G401.6 (cell line): ENCODE measurements at regions not wholly inside any gene's neighbourhood (a gene's known extent, or its start where the extent isn't known, plus 50 kb on each side); places are given as distances from the start of the nearest gene placed in this dataset.

Experiments used
- FAIRE-seq: peaks from 2 replicates; lab custom pipeline; 2012; peaks lifted over from hg19 to GRCh38; lab: Jason Lieb, UNC

DNA sequence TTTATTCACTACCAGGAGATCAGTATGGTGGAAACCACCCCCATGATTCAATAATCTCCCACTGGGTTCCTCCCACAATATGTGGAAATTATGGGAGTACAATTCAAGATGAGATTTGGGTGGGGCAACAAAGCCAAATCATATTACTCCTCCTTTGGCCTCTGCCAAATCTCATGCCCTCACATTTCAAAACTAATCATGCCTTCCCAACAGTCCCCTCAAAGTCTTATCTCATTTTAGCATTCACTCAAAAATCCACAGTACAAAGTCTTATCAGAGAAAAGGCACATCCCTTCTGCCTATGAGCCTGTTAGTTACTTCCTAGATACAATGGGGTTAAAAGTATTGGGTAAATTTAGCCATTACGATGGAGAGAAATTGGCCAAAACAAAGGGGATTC lies 989.5 kb upstream of the CNTNAP5 start:
- FAIRE-seq, result no peak

DNA sequence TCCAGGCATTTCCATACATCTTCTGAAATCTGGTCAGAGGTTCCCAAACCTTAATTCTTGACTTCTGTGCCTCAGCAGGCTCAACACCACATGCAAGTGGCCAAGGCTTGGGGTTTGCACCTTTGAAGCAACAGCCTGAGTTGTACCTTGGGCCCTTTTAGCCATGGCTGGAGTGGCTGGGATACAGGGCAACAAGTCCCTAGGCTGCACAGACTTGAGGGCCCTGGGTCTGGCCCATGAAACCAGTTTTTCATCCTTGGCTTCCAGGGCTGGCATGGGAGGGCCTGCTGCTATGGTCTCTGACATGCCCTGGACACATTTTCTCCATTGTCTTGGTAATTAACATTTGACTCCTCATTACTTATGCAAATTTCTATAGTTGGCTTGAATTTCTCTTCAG lies 988.8 kb upstream of the CNTNAP5 start:
- no peak for FAIRE-seq

DNA sequence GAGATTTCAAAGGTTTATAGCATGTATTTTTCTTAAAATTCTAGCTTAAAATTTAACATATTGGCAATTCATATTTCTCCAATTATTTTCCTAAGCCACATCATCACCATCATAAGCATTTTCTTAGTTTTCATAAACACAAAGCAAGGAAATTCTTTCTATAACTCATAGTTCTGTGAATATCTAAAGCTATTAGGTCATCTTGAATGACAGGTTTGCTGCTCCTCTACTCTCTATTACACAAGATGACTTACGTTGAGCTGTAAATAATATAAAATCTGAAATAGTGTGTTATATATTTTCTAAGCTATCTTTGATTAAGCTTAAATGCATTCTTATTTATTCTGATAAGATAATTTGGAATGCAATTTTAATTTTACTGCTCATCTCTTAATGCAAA lies 984.6 kb upstream of the CNTNAP5 start:
- FAIRE-seq, result no peak

DNA sequence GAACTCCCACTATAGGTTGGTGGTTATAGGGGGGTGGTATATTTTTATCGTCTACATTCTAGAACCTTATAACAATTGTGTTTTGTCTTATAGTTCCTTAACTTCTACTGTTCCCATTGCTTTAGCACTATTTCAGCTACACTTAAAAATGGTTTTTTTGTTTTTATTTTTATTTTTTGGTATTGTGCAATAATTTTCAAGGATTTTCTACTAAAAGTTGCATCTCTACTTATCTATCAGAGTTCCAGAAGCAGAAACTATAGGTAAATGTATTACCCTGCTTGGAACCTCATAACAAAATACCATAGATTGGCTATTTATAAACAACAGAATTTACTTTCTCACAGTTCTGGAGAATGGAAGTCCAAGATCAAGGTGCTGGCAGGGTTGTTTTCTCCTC lies 981.6 kb upstream of the CNTNAP5 start:
- no peak for FAIRE-seq

DNA sequence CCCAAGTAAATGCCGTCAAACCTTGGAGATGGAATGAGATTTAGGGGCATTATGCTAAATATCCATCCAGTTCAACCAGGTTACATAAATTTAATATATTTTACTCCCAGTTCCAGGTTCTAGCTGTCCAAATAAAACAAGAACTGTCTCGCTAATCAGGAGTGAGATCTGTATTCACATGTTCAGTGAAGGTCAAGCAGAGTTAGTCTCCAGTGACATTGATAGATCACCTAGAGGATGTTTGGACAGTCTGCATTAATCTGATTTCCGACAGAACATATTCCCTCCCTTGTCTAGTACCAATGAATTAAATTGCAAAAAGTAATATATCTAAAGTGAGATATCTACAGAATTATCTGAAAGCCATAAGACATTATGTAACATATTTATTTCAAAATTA lies 979.4 kb upstream of the CNTNAP5 start:
- FAIRE-seq, result no peak

DNA sequence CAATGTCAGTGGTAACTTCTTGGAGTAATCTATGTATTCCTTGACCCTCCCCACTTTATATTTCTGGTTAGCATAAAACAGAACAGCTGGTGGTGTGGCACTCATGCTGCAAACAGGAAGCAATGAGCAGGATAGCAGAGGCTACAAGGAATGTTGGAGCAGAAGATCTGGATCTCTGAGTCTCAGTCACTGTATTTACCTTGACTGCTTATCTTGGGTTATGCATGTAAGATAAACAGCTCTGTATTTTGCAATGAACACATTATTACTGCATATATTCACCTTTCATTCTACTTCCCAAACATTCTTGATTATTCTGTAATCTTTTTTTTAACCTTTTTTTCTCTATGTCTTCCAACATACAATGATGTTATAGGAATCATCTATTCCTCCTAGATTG lies 977.9 kb upstream of the CNTNAP5 start:
- FAIRE-seq, result no peak

DNA sequence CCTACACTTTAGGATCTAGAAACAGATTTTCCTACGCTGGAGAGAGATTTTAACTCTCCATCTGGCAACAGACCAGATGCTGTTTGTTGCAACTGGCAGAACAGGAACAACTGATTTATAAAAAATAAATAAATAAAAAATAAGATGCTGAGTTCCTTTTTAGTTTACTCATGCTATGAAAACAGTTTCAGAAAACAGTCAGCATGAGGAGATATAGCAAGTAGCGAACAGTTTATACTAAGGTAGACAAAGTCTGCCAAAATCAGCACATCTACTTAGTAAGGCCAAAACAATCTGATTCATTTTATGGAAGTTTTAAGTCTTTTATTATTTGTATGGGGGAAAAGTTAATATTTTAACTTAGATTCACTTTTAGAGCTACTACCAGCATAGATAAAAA lies 974.0 kb upstream of the CNTNAP5 start:
- FAIRE-seq, result no peak

DNA sequence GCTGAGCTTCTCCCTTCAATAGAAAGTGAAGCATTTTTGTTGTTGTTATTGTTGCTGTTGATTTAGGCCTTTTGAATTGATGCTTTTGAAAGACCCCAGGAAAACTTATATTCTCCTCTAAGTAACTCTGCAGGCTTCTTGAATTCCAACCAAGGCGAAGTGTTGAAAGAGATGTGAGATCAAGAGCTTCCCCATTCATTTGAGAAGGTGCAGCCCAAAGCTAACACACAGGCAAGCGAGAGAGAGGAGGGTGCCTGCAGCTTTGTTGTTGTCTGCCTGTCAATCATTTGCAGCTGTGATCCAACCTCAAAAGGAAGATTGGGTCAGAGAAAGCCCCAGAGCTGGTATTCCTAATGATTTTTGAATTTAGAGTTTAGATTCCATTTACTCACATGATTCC lies 963.6 kb upstream of the CNTNAP5 start:
- no peak for FAIRE-seq

DNA sequence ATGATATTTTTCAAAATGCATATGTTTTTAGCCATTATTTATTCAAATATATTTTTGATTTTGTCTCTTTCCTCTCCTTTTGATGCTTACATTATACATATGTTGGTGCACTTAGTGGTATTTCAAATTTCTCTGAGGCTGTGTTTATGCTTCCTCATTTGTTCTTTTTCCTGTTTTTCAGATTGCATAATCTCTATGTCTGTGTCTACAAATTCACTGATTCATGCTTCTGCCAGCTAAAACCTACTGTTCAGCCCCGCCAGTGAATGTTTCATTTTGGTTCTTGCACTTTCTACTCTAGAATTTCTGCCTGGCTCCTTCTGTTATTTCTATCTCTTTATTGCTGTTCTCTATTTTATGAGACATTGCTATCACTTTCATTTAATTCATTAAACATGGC lies 951.7 kb upstream of the CNTNAP5 start:
- no peak for FAIRE-seq

DNA sequence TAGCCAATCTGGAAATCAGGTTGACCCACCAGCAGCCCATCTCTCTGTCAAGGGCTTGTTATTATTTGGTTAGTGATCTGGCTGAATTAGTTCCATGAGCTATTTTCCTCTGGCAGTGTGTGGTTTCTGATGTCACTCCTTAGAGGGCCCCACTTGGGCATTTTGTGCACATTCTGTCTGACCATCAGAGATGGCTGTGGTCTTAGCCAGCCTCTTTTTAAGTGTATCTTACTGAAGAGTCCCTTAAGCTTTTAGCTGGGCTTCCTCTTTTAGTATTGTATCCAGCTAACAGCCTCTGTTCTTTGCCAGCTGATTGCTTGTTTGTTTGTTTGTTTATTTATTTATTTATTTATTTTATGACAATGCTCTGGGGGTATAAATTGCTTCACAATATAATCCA lies 951.1 kb upstream of the CNTNAP5 start:
- FAIRE-seq, result no peak

DNA sequence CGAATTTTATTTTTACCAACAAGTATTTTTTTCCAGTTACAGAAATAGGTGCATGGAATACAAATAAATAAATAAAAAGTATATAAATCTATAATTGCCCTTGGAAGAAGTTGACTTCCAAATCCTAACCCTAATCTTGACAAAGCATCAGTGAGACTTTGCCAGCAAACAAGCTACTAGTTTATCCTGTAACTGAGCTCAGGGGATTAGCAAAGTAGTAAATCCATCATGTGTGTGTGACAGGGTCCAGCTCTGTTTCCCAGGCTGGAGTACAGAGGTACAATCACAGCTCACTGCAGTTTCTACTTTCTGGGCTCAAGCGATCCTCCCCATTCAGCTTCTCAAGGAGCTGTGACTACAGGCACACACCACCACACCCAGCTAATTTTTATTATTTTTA lies 948.0 kb upstream of the CNTNAP5 start:
- no peak for FAIRE-seq

DNA sequence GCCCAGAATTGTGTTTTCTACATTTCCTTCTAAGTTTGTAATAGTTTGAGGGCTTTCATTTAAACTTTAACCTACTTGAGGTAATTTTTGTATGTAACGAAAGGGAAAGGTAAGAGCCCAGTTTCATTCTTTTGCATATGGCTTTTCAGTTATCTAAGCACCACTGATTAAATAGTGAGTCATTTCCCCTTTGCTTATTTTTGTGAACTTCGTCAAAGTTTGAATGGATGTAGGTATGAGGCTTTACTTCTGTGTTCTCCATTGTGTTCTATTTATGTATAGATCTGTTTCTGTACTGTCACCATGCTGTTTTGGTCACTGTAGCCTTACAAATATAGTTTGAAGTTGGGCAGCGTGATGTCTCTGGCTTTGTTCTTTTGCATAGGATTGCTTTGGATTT lies 944.8 kb upstream of the CNTNAP5 start:
- FAIRE-seq, result no peak

DNA sequence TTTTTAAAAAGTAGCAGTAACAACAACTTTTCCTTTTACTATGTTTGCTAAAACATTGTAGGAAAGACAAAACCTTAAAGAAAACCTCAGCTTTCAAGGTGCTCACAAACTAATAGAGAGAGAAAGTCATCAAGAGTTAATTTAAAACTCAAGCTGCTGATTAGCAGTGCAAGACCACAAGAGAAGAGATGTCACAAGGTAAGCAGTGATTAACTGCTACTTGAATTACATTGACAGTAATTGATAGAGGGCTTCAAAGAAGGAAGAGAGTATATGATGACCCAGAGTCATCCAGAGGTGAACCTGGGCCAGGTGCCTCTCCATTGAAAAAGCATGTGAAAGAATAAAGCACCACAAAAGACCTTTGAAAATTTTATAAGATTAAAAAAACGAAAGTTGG lies 939.6 kb upstream of the CNTNAP5 start:
- FAIRE-seq, result no peak

DNA sequence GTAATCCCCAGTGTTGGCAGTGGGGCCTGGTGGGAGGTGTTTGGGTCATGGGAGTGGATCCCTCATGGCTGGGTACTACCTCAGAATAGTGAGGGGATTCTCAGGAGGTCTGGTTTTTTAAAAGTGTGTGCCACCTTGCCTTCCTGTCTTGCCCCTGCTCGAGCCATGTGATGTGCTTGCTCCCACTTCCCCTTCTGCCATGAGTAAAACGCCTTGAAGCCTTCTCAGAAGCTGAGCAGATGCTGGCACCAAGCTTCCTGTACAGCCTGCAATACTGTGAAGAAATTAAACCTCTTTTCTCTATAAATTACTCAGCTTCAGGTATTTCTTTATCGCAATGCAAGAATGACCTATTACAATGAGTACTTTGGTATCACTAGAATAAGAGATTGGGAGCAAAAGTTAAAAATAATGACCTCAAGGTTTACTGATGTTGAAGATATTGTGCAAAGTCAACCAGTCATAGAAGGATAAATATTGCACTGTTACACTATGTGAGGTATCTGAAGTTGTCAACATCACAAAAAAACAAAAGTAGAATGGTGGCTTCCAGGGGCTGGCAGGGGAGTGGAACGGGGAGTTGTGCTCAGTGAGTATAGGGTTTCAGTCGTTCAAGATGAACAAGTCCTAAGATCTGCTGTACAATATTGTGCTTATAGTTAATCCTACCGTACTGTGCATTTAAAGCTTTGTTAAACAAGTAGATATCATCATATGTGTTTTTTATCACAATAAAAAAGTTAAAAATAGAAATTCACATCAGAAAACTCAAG lies 938.3 kb upstream of the CNTNAP5 start:
- FAIRE-seq, result no peak

DNA sequence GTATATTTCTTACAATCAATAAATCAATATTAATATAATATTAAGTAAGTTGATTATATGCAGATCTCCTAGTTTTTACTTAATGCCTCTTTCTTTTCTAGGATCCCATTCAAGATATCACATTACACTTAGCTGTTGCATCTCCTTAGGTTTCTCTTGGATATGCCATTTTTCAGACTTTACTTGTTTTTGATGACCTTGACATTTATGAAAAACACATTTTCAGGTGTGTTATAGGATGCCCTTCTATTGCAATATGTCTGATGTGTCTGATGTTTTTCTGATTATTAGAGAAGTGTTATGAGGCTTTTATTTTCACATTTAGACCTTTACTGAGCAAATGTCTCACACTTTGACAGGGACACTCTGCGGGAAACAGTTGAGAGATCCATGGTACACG lies 933.6 kb upstream of the CNTNAP5 start:
- no peak for FAIRE-seq

DNA sequence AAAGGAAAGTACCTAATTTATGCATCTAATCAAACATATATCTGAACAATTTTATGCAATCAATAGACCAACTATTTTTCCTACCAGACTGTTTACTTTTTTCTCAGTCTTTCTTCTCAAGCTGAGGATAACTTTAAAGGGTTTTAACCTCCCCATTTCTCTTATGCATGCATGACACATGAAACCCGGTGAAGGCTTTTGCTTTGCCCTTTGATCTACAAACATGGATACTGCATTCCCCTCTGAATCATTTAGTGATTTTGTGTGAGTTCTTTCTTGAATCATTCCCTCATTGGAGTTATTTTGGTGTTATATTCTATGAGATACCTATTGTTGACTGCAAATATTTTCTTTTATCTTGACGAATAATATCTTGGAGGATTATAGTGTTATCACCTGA lies 931.9 kb upstream of the CNTNAP5 start:
- no peak for FAIRE-seq

DNA sequence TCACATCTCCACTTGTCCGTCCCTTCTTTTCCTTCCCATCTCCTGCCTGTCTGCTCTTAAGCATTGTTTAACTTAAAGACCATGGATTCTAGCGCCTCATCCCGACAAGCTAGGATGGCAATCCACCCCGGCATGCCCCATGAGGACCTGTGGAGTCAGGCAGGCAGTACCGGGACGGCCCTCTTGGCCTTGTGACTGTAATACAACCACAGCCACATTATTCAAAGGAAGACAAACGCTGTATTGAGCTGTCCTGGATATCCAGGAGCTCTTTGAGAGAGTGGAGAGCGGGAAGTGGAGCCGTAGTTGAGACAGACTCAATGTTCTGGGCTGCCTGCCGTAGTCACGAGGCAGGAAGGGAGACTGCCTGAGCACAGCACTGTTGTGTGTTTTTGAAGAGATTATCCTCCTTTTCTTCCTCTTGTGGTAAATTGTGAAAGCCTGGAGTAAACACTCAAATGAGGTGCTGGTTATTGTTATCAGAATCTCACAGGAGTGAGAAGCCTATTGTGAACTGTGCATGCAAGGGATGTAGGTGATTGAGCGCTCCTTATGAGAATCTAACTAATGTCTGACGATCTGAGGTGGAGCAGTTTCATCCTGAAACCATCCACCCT lies 929.8 kb upstream of the CNTNAP5 start:
- no peak for FAIRE-seq

DNA sequence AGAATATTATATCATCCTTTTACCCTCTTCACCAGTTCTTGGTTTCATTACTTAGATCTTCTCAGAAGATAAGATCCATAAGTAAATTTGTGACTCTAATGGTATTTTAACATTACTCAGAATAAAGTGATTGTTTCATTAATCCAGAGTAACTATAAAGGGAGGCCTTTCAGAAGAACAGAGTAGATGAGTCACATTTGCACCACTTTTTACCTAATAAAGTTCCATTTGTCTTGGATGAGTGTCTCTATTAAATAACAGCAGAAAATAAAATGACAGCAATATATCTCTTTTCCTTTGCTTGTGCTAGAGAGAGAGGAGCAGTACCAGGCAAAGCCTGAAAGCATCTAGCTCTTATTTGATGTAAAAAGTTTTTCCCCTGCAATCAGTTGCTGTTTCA lies 926.5 kb upstream of the CNTNAP5 start:
- FAIRE-seq, result no peak

DNA sequence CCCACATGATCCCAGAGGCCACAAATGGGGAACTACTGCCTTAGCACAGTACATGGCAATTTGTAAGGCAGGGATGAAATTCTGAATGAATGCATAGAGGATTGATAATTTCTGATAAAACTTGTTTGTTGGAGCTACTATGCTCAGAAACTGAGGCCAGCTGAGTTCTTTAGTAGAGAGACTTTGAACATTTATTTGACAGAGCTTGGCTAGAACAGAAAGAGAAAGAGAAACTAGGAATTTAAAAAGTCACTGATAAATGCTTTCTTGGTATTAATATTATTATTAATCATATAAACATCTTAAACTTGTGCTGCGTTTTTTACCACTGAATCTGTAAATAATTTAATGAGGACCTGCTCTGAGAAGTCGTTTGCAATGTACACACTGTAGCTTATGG lies 923.7 kb upstream of the CNTNAP5 start:
- no peak for FAIRE-seq

DNA sequence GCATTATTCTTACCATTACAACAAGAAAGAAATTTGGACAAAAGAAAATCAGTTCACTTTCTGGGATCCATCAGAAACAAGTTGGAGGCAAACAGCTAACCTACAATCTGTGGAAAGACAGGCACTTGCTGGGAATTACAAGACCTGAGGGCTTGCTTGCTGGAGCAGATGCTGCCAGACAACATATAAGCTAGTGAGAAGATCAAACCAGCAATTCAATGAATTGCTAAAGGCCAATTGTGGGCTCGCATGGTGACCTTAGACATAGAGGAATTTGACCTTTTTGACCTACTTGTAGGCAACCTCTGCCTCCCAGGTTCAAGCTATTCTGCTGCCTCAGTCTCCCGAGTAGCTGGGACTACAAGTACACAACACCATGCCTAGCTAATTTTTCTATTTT lies 921.2 kb upstream of the CNTNAP5 start:
- no peak for FAIRE-seq

DNA sequence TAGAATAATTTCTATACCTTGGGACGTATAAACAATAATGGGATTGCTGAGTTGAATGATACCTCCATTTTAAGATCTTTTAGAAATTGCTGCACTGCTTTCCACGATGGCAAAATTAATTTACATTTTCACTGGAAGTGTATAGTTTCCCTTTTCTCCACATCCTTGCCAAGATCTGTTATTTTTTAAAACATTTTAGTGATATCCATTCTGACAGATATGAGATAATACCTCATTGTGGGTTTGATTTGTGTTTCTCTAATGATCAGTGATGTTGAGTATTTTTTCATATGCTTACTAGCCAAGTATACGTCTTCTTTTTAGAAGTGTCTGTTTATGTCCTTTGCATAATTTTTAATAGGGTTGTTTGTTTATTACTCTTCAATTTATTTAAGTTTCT lies 908.5 kb upstream of the CNTNAP5 start:
- no peak for FAIRE-seq

DNA sequence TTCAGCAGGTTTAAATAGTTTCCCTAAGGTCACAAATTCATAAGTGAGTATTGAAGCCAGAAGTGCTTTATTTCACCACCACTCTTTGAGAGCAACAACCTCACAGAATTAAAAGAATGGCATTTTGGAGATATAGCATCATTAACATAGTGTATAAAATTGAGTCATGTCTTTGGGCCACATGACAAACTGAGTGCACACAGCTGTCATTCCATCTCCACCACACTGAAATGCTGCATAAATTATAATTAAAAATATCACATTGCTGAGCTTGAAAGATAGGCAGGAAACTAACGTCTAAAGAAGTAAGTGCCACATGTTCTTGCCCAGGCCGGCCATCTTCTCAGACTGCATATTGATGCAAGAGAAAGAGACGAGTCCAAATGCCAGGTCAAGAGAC lies 897.9 kb upstream of the CNTNAP5 start:
- no peak for FAIRE-seq

DNA sequence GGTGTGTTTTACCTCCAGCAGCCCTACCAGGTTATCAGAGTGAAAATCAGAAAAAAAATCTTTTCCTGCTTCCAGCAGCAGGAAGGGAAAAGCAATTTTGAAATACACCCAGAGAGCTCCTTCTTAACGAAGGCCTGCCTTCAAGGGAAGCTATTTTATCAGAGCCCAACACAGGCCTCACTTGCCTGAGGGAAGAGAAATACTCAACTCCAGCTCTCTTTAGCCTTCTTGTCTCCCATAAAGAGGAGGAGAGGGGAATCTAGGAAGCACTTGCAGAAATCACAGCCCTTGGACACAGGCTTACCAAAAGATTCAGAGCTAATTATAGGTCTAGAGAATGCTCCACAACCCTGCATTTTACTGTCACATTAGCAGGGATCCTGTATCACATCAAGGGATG lies 896.1 kb upstream of the CNTNAP5 start:
- FAIRE-seq, result no peak

DNA sequence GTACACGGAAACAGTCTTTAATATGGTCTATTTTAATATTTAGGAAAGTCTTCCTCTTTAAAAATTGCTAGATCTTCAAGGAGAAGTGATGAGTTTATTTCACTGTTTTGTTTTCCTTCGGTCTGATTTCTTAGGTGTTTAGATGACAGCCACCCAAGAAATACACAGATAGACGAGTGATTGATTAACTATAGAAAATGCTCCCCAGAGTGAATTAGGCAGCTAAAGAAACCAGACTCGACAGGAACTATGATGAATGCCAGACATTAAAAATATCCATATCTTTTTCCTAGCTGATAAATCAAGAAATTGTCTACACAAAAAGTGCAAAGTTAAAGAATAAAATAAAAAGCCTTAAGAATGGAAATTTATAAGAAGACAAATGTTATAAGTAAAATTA lies 888.7 kb upstream of the CNTNAP5 start:
- FAIRE-seq, result no peak

DNA sequence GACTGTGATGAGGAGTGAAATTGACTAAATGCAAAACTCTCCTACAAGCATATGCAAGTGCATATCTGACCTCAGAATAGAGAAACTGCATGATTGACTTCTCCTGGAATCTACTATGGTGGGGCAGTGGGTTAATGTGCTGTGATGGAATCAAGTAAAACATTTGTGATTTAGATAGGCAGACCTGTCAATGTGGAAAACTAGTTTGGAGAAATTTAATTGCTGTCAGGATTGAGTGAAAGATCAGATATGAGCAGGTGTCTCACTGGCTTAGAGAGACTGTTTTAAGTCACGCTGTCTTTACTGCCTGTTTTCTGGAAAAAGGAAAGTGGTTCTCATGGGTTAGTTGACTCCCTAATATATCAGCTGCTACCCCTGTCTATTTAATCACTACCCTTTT lies 881.0 kb upstream of the CNTNAP5 start:
- FAIRE-seq, result no peak
